ENCODE measurements at regions not wholly inside any gene's neighbourhood (a gene's known extent, or its start where the extent isn't known, plus 50 kb on each side); places are given as distances from the start of the nearest gene placed in this dataset.
A peak's percentile ranks its signal among the peaks of the same experiment; 100 is the strongest.

DNA sequence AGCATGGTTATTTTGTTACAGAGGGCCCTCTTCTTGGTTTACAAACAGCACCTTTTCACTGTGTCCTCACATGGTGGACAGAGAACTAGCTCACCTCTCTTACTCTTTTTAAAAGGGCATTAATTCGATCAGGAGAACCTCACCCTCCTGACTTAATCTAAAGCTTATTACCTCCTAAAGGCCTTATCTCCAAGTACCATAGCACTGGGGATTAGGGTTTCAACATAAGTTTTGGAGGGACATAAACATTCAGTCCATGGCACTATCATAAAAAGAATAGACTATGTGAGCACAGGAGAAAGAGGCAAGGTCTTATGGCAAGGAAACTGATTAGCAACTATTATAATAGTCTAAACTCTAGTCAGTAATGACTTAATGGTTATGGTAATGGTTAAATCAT, 736.2 kb upstream of the ADGRB3 start (continued):
- peak; percentile 27; the same call in 1 of the 2 replicates for TF ChIP-seq SMARCE1 (IDR thresholded peaks at IDR 0.05)
- TF ChIP-seq SAFB2 (IDR thresholded peaks at IDR 0.05; ENCODE audit: borderline replicate concordance, low read depth, low read length, severe bottlenecking), result no peak
- no peak for TF ChIP-seq RUNX1 (IDR thresholded peaks at IDR 0.05; ENCODE audit: low read depth)
- TF ChIP-seq SIX5 (IDR thresholded peaks at IDR 0.05; ENCODE audit: borderline replicate concordance in 1 of 2, insufficient read depth in 1 of 2, low read depth in 1 of 2, low read length in 2 of 2), result no peak
- TF ChIP-seq, protein P1, sequence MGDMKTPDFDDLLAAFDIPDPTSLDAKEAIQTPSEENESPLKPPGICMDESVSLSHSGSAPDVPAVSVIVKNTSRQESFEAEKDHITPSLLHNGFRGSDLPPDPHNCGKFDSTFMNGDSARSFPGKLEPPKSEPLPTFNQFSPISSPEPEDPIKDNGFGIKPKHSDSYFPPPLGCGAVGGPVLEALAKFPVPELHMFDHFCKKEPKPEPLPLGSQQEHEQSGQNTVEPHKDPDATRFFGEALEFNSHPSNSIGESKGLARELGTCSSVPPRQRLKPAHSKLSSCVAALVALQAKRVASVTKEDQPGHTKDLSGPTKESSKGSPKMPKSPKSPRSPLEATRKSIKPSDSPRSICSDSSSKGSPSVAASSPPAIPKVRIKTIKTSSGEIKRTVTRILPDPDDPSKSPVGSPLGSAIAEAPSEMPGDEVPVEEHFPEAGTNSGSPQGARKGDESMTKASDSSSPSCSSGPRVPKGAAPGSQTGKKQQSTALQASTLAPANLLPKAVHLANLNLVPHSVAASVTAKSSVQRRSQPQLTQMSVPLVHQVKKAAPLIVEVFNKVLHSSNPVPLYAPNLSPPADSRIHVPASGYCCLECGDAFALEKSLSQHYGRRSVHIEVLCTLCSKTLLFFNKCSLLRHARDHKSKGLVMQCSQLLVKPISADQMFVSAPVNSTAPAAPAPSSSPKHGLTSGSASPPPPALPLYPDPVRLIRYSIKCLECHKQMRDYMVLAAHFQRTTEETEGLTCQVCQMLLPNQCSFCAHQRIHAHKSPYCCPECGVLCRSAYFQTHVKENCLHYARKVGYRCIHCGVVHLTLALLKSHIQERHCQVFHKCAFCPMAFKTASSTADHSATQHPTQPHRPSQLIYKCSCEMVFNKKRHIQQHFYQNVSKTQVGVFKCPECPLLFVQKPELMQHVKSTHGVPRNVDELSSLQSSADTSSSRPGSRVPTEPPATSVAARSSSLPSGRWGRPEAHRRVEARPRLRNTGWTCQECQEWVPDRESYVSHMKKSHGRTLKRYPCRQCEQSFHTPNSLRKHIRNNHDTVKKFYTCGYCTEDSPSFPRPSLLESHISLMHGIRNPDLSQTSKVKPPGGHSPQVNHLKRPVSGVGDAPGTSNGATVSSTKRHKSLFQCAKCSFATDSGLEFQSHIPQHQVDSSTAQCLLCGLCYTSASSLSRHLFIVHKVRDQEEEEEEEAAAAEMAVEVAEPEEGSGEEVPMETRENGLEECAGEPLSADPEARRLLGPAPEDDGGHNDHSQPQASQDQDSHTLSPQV (IDR thresholded peaks at IDR 0.05), result peak; percentile 45; the same call in 1 of the 2 replicates
- TF ChIP-seq POLR2AphosphoS5 (IDR thresholded peaks at IDR 0.05; ENCODE audit: control insufficient read depth, insufficient read depth, low read depth, low read length), result peak; percentile 53; the same call in 1 of the 2 replicates
- no peak for TF ChIP-seq SMAD3 (CRISPR knock-in tag; conservative IDR thresholded peaks at IDR 0.05)
- TF ChIP-seq CC2D1A (IDR thresholded peaks at IDR 0.05), result peak; percentile 14; the same call in 1 of the 2 replicates

Data from K562 (cell line).